GM12878 (cell line): ENCODE measurements at regions not wholly inside any gene's neighbourhood (a gene's known extent, or its start where the extent isn't known, plus 50 kb on each side); places are given as distances from the start of the nearest gene placed in this dataset.

ENCODE experiments used
- ATAC-seq: fragments of 200-7000 bp; cut with Tn5 transposase; 3 replicates; pipeline ENCODE4 v1.9.1; 2020; ENCODE audit warnings: mild to moderate bottlenecking, moderate library complexity
- BruUV-seq: library from RNA; stranded (reverse); fragments of 400-500 nt; replicated peaks from 2 replicates; lab custom pipeline; 2021; lab: Mats Ljungman, UMichigan
- CTCF ChIA-PET: fragments of 300-600 bp; sonication (Branson Sonifier 250); formaldehyde crosslinking; extraction: SDS; loops from one replicate; lab custom pipeline; 2021; ENCODE audit warnings: inconsistent platforms; lab: Yijun Ruan, JAX
- POLR2A ChIA-PET: fragments of 350-600 bp; formaldehyde crosslinking; extraction: SDS; loops from one replicate; lab custom pipeline; 2021; ENCODE audit warnings: inconsistent platforms; lab: Charles Lee
- RAD21 ChIA-PET: fragments of 300-600 bp; sonication (Branson Sonifier 250); formaldehyde crosslinking; loops from one replicate; lab custom pipeline; 2023; ENCODE audit warnings: antibody characterized with exemption; ENCODE audit not compliant: unreplicated experiment; lab: Charles Lee
- SMC1A ChIA-PET: fragments of 300-600 bp; sonication (Branson Sonifier 250); formaldehyde crosslinking; loops from one replicate; lab custom pipeline; 2023; ENCODE audit not compliant: unreplicated experiment, uncharacterized antibody; lab: Charles Lee
- DNase-seq: peaks from one replicate; pipeline ENCODE4 v3.0.0-alpha.2; 2011; ENCODE audit warnings: low read depth, low spot score
- FAIRE-seq: peaks from 3 replicates; lab custom pipeline; 2011; peaks lifted over from hg19 to GRCh38; lab: Jason Lieb, UNC
- H2AFZ ChIP-seq: 2 replicates; pipeline ENCODE4 v1.6.0; 2011; ENCODE audit warnings: low read depth, low read length, control low read depth; ENCODE audit not compliant: control insufficient read depth
- H3K27ac ChIP-seq: 2 replicates; pipeline ENCODE4 v1.5.1; 2011; ENCODE audit warnings: control low read depth; ENCODE audit not compliant: control insufficient read depth, insufficient read depth
- H3K27me3 ChIP-seq, 2 experiments: replicated peaks in 1 of 2; 2 replicates each; pipeline versions ENCODE4 v1.6.0 to v1.6.1; 2011; ENCODE audit warnings: low read length in 1 of 2; ENCODE audit not compliant: control insufficient read depth in 2 of 2, insufficient read depth in 2 of 2
- H3K36me3 ChIP-seq, 2 experiments: 2 replicates each; pipeline ENCODE4 v1.5.1; 2011; ENCODE audit warnings: low read length in 1 of 2; ENCODE audit not compliant: control insufficient read depth in 2 of 2, insufficient read depth in 2 of 2
- H3K4me1 ChIP-seq: 2 replicates; pipeline ENCODE4 v1.6.1; 2011; ENCODE audit warnings: mild to moderate bottlenecking, low read length, moderate library complexity, mixed read lengths; ENCODE audit not compliant: control insufficient read depth, insufficient read depth
- H3K4me2 ChIP-seq: 2 replicates; pipeline ENCODE4 v1.6.0; 2011; ENCODE audit warnings: control low read depth; ENCODE audit not compliant: control insufficient read depth, insufficient read depth
- H3K4me3 ChIP-seq: fragments of 200-600 bp; sonication (generic); 2 replicates; pipeline ENCODE4 v1.5.1; 2016
- H3K79me2 ChIP-seq: 2 replicates; pipeline ENCODE4 v1.6.0; 2011; ENCODE audit warnings: low read length; ENCODE audit not compliant: control insufficient read depth, insufficient read depth
- H3K9ac ChIP-seq: 2 replicates; pipeline ENCODE4 v1.8.0; 2011; ENCODE audit warnings: low read length, control low read depth, mixed read lengths; ENCODE audit not compliant: control insufficient read depth, insufficient read depth
- H3K9me3 ChIP-seq: replicated peaks from 3 replicates; pipeline ENCODE4 v1.5.1; 2011; ENCODE audit warnings: mild to moderate bottlenecking, low read length; ENCODE audit not compliant: control insufficient read depth, insufficient read depth
- H4K20me1 ChIP-seq: 2 replicates; pipeline ENCODE4 v1.6.0; 2011; ENCODE audit not compliant: control insufficient read depth, insufficient read depth
- BRCA1 ChIP-seq: IDR thresholded peaks from 2 replicates; pipeline ENCODE4 v1.6.1; 2011; ENCODE audit warnings: low read depth, low read length, improper control_type of control experiment
- MYB ChIP-seq: fragments of 150-350 bp; IDR thresholded peaks from 2 replicates; pipeline ENCODE4 v1.6.1; 2014; ENCODE audit warnings: mild to moderate bottlenecking, low read depth, low read length, borderline replicate concordance
- NFIC ChIP-seq: IDR thresholded peaks from 2 replicates; pipeline ENCODE4 v1.6.1; 2012; ENCODE audit warnings: low read depth, mild to moderate bottlenecking, inconsistent platforms, low read length, moderate library complexity
- NR2C2 ChIP-seq: IDR thresholded peaks from 2 replicates; pipeline ENCODE4 v1.6.1; 2011; ENCODE audit warnings: borderline replicate concordance, low read depth; ENCODE audit not compliant: control insufficient read depth, insufficient read length
- POLR2A ChIP-seq: IDR thresholded peaks from 2 replicates; pipeline ENCODE4 v1.6.1; 2011; ENCODE audit warnings: low read depth, mild to moderate bottlenecking, low read length
- RAD21 ChIP-seq: IDR thresholded peaks from 2 replicates; pipeline ENCODE4 v1.6.1; 2011; ENCODE audit warnings: mild to moderate bottlenecking, low read depth, low read length, moderate library complexity; ENCODE audit not compliant: insufficient read depth
- ZNF217 ChIP-seq: fragments of 450-650 bp; IDR thresholded peaks from 2 replicates; pipeline ENCODE4 v1.6.1; 2017; ENCODE audit warnings: antibody characterized with exemption, mild to moderate bottlenecking
- WGBS: methylation state at CpG from one replicate; pipeline ENCODE4 v1.1.6; 2016; ENCODE audit warnings: low lambda C conversion rate; ENCODE audit not compliant: insufficient replicate concordance, insufficient coverage; ENCODE audit errors: missing lambda C conversion rate; 5-methylcytosine and 5-hydroxymethylcytosine counted together
- in situ Hi-C: fragments of 300-500 bp; cut with MboI; formaldehyde crosslinking; loops from 9 replicates; pipeline ENCODE4 v1.14.3; 2018; ENCODE audit warnings: mixed read lengths
- intact Hi-C: fragments of 100-400 bp; cut with micrococcal nuclease; formaldehyde crosslinking; loops from one replicate; pipeline ENCODE4 v1.14.2; 2022; ENCODE audit not compliant: unreplicated experiment
- TF ChIP-seq, protein P1 (sequence below): fragments of 450-650 bp; IDR thresholded peaks from 2 replicates; pipeline ENCODE4 v1.6.1; 2017; ENCODE audit warnings: antibody characterized with exemption, mild to moderate bottlenecking, moderate library complexity
- TF ChIP-seq, protein P2 (sequence below): fragments of 450-650 bp; IDR thresholded peaks from 2 replicates; pipeline ENCODE4 v1.6.1; 2016; ENCODE audit warnings: mild to moderate bottlenecking

DNA sequence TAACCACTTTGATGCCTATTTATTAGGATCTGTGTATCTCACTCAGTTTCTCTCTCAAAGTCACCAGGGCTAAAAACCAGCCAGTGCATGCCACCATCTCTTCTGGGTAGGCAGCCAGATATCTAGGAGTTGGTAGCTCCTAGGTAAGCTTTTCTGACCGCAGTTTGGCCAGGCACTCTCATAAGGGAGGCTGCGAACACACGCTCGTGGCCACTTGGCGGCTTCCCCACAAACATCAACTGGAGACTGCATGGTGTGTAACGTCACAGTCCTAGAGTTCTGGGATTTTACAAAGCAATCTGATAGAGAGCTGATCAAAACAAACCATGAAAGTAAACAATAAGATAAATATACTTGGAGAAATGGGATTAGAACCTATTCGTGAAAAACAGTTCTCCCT, 424.3 kb upstream of the ACVR2A start:
- no peak for FAIRE-seq
- Histone ChIP-seq H3K9ac (no peak overlapping the region), H3K27ac (no peak overlapping the region), H3K79me2 (no peaks in the 10 kb centered on the region), H2AFZ (no peak overlapping the region), H3K4me2 (no peak overlapping the region), H3K36me3 (no peaks in the 10 kb centered on the region), H3K4me3 (no peak overlapping the region), H4K20me1 (no peaks in the 10 kb centered on the region), H3K9me3 (no peaks in the 10 kb centered on the region; the same call in 2 of the 3 replicates), H3K27me3 (no peaks in the 10 kb centered on the region), H3K4me1 (no peaks in the 10 kb centered on the region)
- no peak for TF ChIP-seq NFIC
- TF ChIP-seq, protein P1, sequence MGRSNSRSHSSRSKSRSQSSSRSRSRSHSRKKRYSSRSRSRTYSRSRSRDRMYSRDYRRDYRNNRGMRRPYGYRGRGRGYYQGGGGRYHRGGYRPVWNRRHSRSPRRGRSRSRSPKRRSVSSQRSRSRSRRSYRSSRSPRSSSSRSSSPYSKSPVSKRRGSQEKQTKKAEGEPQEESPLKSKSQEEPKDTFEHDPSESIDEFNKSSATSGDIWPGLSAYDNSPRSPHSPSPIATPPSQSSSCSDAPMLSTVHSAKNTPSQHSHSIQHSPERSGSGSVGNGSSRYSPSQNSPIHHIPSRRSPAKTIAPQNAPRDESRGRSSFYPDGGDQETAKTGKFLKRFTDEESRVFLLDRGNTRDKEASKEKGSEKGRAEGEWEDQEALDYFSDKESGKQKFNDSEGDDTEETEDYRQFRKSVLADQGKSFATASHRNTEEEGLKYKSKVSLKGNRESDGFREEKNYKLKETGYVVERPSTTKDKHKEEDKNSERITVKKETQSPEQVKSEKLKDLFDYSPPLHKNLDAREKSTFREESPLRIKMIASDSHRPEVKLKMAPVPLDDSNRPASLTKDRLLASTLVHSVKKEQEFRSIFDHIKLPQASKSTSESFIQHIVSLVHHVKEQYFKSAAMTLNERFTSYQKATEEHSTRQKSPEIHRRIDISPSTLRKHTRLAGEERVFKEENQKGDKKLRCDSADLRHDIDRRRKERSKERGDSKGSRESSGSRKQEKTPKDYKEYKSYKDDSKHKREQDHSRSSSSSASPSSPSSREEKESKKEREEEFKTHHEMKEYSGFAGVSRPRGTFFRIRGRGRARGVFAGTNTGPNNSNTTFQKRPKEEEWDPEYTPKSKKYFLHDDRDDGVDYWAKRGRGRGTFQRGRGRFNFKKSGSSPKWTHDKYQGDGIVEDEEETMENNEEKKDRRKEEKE: no peak
- TF ChIP-seq NR2C2: no peak
- TF ChIP-seq RAD21: no peak
- no peak for TF ChIP-seq BRCA1
- TF ChIP-seq, protein P2, sequence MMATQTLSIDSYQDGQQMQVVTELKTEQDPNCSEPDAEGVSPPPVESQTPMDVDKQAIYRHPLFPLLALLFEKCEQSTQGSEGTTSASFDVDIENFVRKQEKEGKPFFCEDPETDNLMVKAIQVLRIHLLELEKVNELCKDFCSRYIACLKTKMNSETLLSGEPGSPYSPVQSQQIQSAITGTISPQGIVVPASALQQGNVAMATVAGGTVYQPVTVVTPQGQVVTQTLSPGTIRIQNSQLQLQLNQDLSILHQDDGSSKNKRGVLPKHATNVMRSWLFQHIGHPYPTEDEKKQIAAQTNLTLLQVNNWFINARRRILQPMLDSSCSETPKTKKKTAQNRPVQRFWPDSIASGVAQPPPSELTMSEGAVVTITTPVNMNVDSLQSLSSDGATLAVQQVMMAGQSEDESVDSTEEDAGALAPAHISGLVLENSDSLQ: no peak
- no peak for TF ChIP-seq ZNF217
- TF ChIP-seq POLR2A: no peak
- TF ChIP-seq MYB: no peak
- DNase-seq: no peak
- no TSS peak for BruUV-seq
- in situ Hi-C loops: no loop called here
- ChIA-PET CTCF (no interaction called here), POLR2A (no interaction called here), SMC1A (interaction anchor here (1.2 kb wide), 1 partner anchor 9 kb away, joined by 3 read pairs; no protein-coding TSS in a partner anchor), RAD21 (no interaction called here)
- 71% methylated on average over 7 of the region's 7 CpGs for WGBS
- intact Hi-C loops: no loop called here
- ATAC-seq: no peak
